GM19463 (cell line): ENCODE measurements at regions not wholly inside any gene's neighbourhood (a gene's known extent, or its start where the extent isn't known, plus 50 kb on each side); places are given as distances from the start of the nearest gene placed in this dataset.

Experiments
- ATAC-seq: cut with Tn5 transposase; IDR thresholded peaks from one replicate; pipeline ENCODE4 v1.9.1; 2021; ENCODE audit warnings: mild to moderate bottlenecking, moderate library complexity; ENCODE audit not compliant: unreplicated experiment

GRCh38 chr5:1707467-1707866, 92.2 kb downstream of the MRPL36 start:
- no peak for ATAC-seq

DNA sequence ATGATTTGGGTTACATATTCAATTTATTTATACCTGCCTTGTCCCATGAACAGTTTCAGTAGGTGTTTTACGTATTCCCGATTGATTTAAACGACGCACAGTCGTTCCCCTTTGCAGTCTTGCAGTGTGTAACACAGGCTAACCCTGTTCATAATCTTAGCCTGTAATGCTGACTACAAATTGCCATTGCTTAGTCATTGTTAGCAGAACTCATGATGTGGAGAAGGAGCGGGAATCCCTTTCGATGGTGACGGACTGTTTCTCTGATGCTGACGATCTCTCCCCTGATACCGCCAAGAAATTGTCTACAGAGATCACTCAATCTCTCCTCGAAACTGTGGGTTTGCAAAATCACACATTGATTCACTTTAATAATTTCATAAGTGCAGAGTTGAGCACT, 93.2 kb downstream of the MRPL36 start:
- no peak for ATAC-seq

- ATAC-seq = no peak
Measured at GRCh38 chr5:1706021-1706420, 93.6 kb downstream of the MRPL36 start.

- ATAC-seq = no peak
Measured at GRCh38 chr5:1704676-1705075, 95.0 kb downstream of the MRPL36 start.

- ATAC-seq = no peak
Measured at GRCh38 chr5:1704266-1704665, 95.4 kb downstream of the MRPL36 start.

DNA sequence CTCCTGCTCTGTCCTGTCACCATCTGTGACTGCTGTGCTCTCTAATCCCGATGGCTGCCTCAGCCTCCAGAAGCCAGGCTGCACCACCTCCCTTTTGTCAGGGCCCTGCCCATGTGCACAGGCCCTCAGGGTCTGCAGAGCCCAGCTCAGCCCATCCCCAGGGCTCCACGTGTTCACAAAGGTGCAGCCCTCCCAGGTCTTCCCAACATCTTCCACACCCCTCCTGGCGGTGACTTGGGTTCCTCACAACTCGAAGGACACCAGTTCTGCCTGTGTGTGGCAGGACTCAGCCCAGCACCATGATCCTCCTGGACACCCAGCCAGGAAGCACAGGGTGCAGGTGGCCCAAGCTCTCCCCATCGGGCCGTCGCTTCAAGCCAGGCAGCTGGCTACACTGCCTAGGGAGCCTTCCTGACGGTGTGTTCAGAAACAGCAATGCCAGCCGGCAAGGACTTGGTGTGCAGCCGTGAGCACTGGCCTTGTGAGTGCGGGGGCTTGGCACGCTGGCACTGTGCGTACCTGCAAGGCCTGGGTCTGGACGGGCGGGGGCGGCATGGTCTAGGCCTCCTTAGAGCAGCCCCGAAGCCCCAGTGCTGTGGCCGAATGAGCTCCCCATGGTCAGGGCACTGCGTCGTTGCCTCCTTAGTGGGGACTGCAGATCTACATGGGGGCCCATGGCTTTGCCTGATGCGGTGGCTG, 96.1 kb downstream of the MRPL36 start:
- ATAC-seq = no peak

GRCh38 chr5:1702318-1702717, 97.3 kb downstream of the MRPL36 start:
- ATAC-seq = no peak

DNA sequence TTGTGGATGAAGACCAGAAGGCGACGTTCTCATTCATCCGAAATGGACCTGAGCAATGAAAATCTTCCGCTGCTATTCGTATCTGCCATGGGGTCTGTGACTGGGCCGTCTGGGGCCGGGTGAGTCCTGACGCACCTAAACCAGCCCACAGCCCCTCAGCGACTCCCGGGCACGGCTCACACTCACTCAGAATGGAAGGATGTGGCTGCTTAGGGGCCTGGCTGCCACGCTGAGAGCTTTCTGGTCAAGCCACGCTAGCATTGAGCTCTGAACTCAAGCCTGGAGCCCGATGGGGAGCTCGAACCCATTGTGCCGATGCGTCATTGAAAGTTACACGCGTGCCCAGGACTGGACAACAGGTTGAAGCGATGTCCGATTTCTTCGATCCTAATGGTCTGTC, 97.8 kb downstream of the MRPL36 start:
- no peak for ATAC-seq

- no peak for ATAC-seq
Measured at GRCh38 chr5:1701216-1701864, 98.3 kb downstream of the MRPL36 start.

GRCh38 chr5:1699394-1699793, 100.2 kb downstream of the MRPL36 start:
- no peak for ATAC-seq

DNA sequence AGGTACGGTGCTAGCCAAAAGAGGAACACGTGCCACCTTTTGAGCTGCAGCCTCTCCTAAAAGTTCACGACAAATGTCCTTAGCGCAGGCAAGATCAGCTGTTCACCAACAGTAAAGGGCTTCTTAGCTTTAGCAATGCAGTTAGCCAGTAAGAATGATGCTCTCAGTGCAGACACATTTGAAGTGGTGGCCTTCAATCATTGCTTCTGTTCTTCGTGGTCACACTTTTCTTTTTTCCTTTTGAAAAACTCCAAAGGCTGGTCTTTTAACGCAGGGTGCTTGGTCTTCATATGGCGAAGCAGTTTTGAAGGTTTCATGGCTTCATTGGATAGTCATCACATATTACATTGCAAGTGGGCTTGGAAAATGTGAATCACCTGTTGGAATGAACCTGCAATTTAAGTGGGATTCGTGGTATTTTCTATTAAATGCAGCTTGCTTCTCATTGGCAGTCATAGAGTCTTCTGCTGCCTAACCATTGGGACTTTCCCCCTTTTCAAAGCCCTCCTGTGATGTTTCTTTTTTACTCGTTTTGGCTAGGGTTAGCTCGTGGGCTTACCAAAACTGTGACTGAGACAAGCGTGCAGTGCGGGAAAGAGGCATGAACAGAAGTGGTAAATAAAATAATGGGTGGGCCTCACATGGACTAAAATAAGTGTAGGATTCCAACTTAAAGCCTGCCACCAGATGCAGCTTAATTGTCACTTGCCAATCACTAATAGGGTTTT, 100.9 kb downstream of the MRPL36 start:
- no peak for ATAC-seq

DNA sequence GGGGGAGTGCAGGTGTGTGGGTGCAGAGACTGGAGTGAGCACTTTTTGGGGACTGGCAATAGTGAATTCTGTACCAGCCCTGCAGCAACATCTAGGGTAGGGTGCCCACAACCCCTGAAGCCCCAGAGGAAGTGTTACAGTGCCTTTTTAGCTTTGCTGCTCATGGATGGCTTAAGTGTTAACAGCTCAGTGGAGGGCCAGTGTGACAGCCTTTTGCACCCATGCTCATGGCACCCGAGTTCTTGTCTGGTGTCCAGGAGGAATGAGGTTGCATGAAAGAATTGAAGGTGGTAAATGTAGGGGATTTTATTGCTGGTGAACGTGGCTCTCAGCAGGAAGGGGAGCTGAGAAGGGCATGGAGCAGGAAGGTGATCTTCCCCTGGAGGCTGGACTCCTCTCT, 107.3 kb downstream of the MRPL36 start:
- no peak for ATAC-seq

DNA sequence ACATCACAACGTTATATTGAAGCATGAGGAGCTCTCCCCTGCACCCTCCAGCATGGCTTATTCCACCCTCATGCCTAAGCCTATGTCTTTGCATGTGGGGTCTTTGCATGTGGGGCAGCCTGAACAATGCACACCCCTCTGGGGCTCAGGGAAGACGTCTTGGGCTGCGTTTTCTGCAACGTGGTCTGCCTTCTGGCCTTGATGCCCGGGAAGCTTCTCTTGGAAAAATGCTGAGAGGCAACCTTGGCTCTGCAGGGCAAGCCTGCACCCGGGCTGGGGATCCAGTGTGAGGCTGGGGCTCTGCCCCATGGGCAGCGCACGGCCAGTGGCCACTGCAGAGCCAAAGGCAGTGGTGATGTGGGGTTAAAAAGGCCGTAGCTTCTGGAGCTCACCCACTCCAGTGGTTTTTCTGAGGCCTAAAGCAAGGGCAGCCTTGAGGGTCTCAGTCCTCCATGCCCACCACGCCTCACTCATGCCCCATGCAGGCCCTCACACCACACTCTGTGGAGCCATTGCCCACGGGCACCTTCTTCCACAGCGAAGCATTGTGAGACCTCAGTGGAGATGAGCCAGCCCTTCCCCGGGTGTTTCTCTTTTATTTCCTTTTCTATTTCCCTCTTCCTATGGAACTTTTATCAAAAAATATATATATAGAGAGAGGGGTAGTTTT, 112.2 kb downstream of the MRPL36 start:
- no peak for ATAC-seq

GRCh38 chr5:1686016-1686802, 113.4 kb downstream of the MRPL36 start:
- no peak for ATAC-seq

DNA sequence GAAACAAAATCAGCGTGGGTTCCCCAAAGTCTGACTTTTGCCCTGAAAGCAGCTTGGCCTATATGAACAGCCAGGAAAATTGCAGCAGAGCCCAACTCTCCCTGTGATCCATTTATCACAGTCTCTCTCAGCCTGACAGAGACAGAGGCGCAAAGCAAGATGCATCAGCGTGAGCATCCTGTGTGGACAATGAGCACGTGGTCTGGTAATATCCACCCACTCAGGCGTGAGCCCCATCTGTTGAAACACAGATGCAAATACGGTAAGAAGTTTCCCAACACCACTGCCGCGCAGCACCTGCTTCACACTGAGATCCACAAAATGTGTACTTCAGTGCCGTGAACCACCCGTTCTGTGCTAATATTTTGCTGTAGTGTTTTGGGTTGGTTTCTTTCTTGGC, 114.6 kb downstream of the MRPL36 start:
- ATAC-seq = no peak

GRCh38 chr5:1681955-1682354, 117.7 kb downstream of the MRPL36 start:
- ATAC-seq = no peak

DNA sequence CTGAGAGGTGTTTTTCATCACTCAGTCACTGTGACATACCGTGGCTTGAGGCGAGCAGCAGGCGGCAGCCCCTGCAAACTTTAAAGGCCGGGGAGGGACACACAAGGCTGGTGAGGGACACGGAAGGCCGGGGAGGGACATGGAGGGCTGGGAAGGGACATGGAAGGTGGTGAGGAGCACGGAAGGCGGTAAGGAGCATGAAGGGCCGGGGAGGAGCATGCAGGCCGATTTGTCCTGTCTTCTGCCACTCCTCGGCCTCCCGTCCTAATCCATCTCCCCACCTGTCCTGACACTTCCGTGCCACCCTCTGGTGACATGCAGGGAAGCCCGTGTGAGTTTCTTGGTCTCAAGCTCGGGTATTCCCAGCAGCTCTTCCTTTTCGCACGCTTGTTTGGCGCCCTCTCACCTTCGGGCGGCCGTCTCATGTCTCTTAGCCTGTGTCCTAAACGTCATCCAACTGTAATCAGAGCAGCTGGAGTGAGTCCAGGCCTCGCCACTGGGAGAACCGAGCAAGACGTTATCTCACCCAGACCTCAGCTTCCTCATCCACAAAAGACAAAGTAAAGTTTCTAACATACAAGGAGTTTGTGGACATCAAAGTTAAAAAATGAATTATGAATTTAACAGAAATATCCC, 126.5 kb downstream of the MRPL36 start:
- no peak for ATAC-seq

DNA sequence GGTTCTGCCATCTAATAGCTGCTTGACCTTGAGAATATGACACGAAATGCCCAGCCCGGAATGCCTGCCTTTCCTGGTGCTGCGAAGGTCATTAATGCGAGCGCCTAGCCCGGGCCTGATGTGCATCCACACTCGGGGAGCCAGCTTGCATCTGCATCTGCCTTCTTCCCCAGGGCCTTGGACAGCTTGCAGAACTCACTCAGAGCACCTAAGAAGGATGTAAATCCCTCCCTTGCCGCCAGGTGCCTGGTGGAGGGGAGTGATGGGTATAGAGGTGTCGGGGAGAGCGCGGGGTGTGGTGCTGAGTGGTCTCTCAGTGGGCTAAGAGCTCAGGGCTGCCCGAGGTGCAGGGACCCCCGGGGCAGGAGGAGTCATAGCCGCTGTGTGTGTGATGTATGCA, 127.2 kb downstream of the MRPL36 start:
- no peak for ATAC-seq

DNA sequence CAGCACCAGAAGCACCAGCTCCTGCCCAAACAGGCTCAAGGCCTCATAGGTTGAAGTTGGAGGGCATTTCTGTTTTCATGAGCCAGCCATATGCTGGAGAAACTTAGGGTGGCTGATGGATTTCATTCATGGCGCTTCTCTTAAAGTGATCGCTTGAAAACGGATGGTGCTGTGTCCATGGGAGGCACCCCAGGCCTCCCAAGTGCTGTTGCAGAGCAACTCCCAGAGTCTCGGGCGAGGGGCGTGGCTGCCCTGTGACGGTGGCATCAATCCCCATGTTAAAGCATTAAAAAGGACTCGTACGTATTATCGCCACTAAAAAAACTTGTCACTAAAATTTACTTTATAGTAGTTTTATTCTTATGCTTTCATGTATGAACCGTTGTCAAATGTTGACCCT, 128.3 kb downstream of the MRPL36 start:
- ATAC-seq = no peak

DNA sequence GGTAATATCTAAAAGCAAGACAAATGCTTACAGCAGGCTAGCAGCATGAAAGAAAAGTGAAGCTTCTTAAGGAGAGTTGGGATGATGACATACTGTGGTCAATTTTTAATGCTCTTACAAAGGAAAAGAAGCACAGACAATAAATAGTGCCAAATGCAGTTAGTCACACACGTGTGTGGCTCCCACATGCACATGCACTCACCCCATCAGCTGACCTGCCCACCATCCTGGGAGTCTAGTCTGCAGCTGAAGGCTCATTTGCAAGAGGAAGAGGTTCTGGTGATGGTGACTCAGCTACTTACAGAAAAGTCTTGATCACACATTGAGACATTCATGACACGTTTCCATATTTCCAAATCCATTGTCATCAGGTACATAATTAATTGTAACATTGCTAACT, 129.3 kb downstream of the MRPL36 start:
- no peak for ATAC-seq
